SK-N-SH (cell line): ENCODE measurements at regions not wholly inside any gene's neighbourhood (a gene's known extent, or its start where the extent isn't known, plus 50 kb on each side); places are given as distances from the start of the nearest gene placed in this dataset.

Experiments
- CTCF ChIA-PET: fragments of 300-600, 350-600 bp; formaldehyde crosslinking; extraction: SDS; loops from one replicate; lab custom pipeline; 2021; lab: Yijun Ruan, JAX
- POLR2A ChIA-PET: fragments of 350-600 bp; sonication (Branson Sonifier 250); formaldehyde crosslinking; extraction: SDS; loops from one replicate; lab custom pipeline; 2020; ENCODE audit warnings: antibody characterized with exemption, inconsistent platforms; lab: Yijun Ruan, JAX
- DNase-seq: peaks from one replicate; pipeline ENCODE4 v3.0.0; 2012
- H2AFZ ChIP-seq: fragments of 200-600 bp; sonication (generic); 2 replicates; pipeline ENCODE4 v1.8.1; 2016; ENCODE audit warnings: antibody characterized with exemption, mild to moderate bottlenecking, low read depth
- H3F3A ChIP-seq: fragments of 200-600 bp; sonication (generic); replicated peaks from 2 replicates; pipeline ENCODE3; 2016; ENCODE audit warnings: antibody characterized with exemption, mild to moderate bottlenecking; ENCODE audit not compliant: insufficient read depth
- H3K27ac ChIP-seq, 2 experiments: fragments of 200-500 bp in 1 of 2; fragments of 200-600 bp in 1 of 2; sonication (Bioruptor generic) in 1 of 2; sonication (generic), shearing (Covaris generic) in 1 of 2; 2 replicates each; pipeline versions ENCODE4 v1.5.1 to v1.6.1; 2014 to 2016; ENCODE audit warnings: low read depth in 2 of 2, inconsistent platforms in 1 of 2, low read length in 1 of 2, mild to moderate bottlenecking in 1 of 2, mixed read lengths in 1 of 2
- H3K27me3 ChIP-seq: fragments of 200-600 bp; sonication (generic), shearing (Covaris generic); 2 replicates; pipeline ENCODE4 v1.6.1; 2016; ENCODE audit warnings: mixed run types; ENCODE audit not compliant: insufficient read depth
- H3K36me3 ChIP-seq, 2 experiments: fragments of 200-500 bp in 1 of 2; fragments of 200-600 bp in 1 of 2; sonication (Bioruptor generic) in 1 of 2; sonication (generic) in 1 of 2; replicated peaks in 1 of 2; 2 replicates each; pipeline versions ENCODE3 to v1.5.1; 2014 to 2016; ENCODE audit warnings: low read length in 1 of 2, mild to moderate bottlenecking in 1 of 2; ENCODE audit not compliant: insufficient read depth in 2 of 2, control insufficient read depth in 1 of 2
- H3K4me1 ChIP-seq, 2 experiments: fragments of 200-500 bp in 1 of 2; fragments of 200-600 bp in 1 of 2; sonication (Bioruptor generic) in 1 of 2; sonication (generic), shearing (Covaris generic) in 1 of 2; 2 replicates each; pipeline versions ENCODE4 v1.5.1 to v1.6.1; 2014 to 2016; ENCODE audit warnings: low read depth in 1 of 2, low read length in 1 of 2, mixed run types in 1 of 2; ENCODE audit not compliant: insufficient read depth in 2 of 2, control insufficient read depth in 1 of 2
- H3K4me2 ChIP-seq: fragments of 200-600 bp; sonication (generic), shearing (Covaris generic); 2 replicates; pipeline ENCODE4 v1.6.1; 2017; ENCODE audit warnings: mixed run types
- H3K4me3 ChIP-seq, 2 experiments: fragments of 200-500 bp in 1 of 2; fragments of 200-600 bp in 1 of 2; sonication (Bioruptor generic) in 1 of 2; sonication (generic), shearing (Covaris generic) in 1 of 2; 2 replicates each; pipeline versions ENCODE4 v1.5.1 to v1.8.1; 2014 to 2016; ENCODE audit warnings: low read depth in 2 of 2, inconsistent platforms in 1 of 2, low read length in 1 of 2, mild to moderate bottlenecking in 1 of 2, mixed read lengths in 1 of 2, moderate library complexity in 1 of 2
- H3K79me2 ChIP-seq: fragments of 200-600 bp; sonication (generic); 2 replicates; pipeline ENCODE4 v1.8.1; 2017; ENCODE audit warnings: mild to moderate bottlenecking; ENCODE audit not compliant: insufficient read depth
- H3K9ac ChIP-seq: fragments of 200-600 bp; sonication (generic); 2 replicates; pipeline ENCODE4 v1.6.1; 2017; ENCODE audit warnings: mixed run types
- H3K9me2 ChIP-seq: fragments of 200-600 bp; sonication (generic); 2 replicates; pipeline ENCODE4 v1.6.1; 2017; ENCODE audit warnings: mixed run types
- H3K9me3 ChIP-seq: fragments of 200-600 bp; sonication (generic); 2 replicates; pipeline ENCODE4 v1.6.1; 2017; ENCODE audit warnings: mixed run types, mild to moderate bottlenecking, moderate library complexity
- H4K20me1 ChIP-seq: fragments of 200-600 bp; sonication (generic); 2 replicates; pipeline ENCODE4 v1.6.1; 2017; ENCODE audit warnings: mild to moderate bottlenecking, mixed run types; ENCODE audit not compliant: insufficient read depth
- EZH2phosphoT487 ChIP-seq: fragments of 200-600 bp; sonication (generic); IDR thresholded peaks from 2 replicates; pipeline ENCODE4 v1.6.1; 2017; ENCODE audit warnings: low read depth, mixed run types, mild to moderate bottlenecking, antibody characterized with exemption, moderate library complexity, borderline replicate concordance
- FOXJ3 ChIP-seq: sonication (generic); formaldehyde crosslinking; IDR thresholded peaks from 2 replicates; pipeline ENCODE4 v1.5.1; 2020; ENCODE audit warnings: mild to moderate bottlenecking, missing genetic modification reagents
- FOXM1 ChIP-seq: IDR thresholded peaks from 2 replicates; pipeline ENCODE4 v1.4.0; 2012; ENCODE audit warnings: low read depth, mild to moderate bottlenecking
- JUND ChIP-seq: IDR thresholded peaks from 2 replicates; pipeline ENCODE4 v1.4.0; 2012
- MEF2A ChIP-seq: IDR thresholded peaks from 2 replicates; pipeline ENCODE4 v1.4.0; 2012; ENCODE audit warnings: low read depth, borderline replicate concordance
- NFIC ChIP-seq: IDR thresholded peaks from 2 replicates; pipeline ENCODE4 v1.4.0; 2012; ENCODE audit warnings: borderline replicate concordance
- RAD21 ChIP-seq: IDR thresholded peaks from 2 replicates; pipeline ENCODE4 v1.6.1; 2012; ENCODE audit warnings: mild to moderate bottlenecking, low read length
- RCOR1 ChIP-seq: fragments of 150-350 bp; IDR thresholded peaks from 2 replicates; pipeline ENCODE4 v1.6.1; 2017; ENCODE audit warnings: antibody characterized with exemption, low read length
- RFX5 ChIP-seq: IDR thresholded peaks from 2 replicates; pipeline ENCODE4 v1.6.1; 2012; ENCODE audit warnings: mild to moderate bottlenecking, improper control_type of control experiment, low read length
- RXRA ChIP-seq: IDR thresholded peaks from 2 replicates; pipeline ENCODE4 v1.4.0; 2012; ENCODE audit warnings: low read depth, mild to moderate bottlenecking, borderline replicate concordance
- SMC3 ChIP-seq: IDR thresholded peaks from 2 replicates; pipeline ENCODE4 v1.6.1; 2012; ENCODE audit warnings: low read depth, low read length, improper control_type of control experiment
- TAF1 ChIP-seq: IDR thresholded peaks from 2 replicates; pipeline ENCODE4 v1.6.1; 2012; ENCODE audit warnings: low read depth, mild to moderate bottlenecking, low read length, moderate library complexity, borderline replicate concordance
- TCF12 ChIP-seq: IDR thresholded peaks from 2 replicates; pipeline ENCODE4 v1.4.0; 2012
- TEAD4 ChIP-seq: IDR thresholded peaks from 2 replicates; pipeline ENCODE4 v1.4.0; 2012; ENCODE audit warnings: mild to moderate bottlenecking, borderline replicate concordance; ENCODE audit not compliant: insufficient read depth
- WGBS: methylation state at CpG from one replicate; pipeline ENCODE4 v1.1.6; 2017; ENCODE audit warnings: low lambda C conversion rate; 5-methylcytosine and 5-hydroxymethylcytosine counted together
- TF ChIP-seq, protein P1 (sequence below): IDR thresholded peaks from 2 replicates; pipeline ENCODE4 v1.4.0; 2012; ENCODE audit warnings: low read depth, borderline replicate concordance
- TF ChIP-seq, protein P2 (sequence below): IDR thresholded peaks from 2 replicates; pipeline ENCODE4 v1.4.0; 2012; ENCODE audit warnings: low read depth
- TF ChIP-seq, protein P3 (sequence below): IDR thresholded peaks from 2 replicates; pipeline ENCODE4 v1.6.1; 2012; ENCODE audit warnings: mild to moderate bottlenecking, low read depth, low read length, moderate library complexity
- TF ChIP-seq, protein P4 (sequence below): IDR thresholded peaks from 2 replicates; pipeline ENCODE4 v1.4.0; 2012; ENCODE audit warnings: low read depth, borderline replicate concordance

DNA sequence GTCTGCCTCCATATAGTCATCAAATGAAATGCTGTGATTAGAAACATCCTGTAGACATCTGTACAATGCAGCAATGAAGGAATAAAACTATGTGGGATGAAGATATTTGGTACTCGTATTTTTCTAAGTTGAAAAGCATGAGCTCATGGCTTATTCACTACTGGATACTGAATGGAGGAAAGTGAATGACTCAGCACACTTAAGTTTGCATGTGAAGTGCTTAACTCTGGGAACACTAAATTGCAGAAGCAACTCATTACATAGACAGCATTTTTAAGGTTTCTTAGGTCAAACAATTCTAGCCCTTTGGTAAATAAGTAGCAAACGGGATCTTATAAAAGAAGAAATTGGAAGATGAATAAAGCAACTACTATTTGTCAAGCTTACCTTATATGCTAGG is 429.0 kb upstream of the MIR17HG start:
- Histone ChIP-seq H3K36me3 (no peaks in the 10 kb centered on the region), H3F3A (no peaks in the 10 kb centered on the region), H3K79me2 (no peaks in the 10 kb centered on the region), H3K9ac (no peak overlapping the region), H3K4me3 (no peak overlapping the region), H3K9me3 (no peaks in the 10 kb centered on the region), H4K20me1 (no peaks in the 10 kb centered on the region), H3K4me2 (no peak overlapping the region), H3K9me2 (no peaks in the 10 kb centered on the region), H2AFZ (no peak overlapping the region), H3K4me1 (no peaks in the 10 kb centered on the region), H3K27me3 (no peaks in the 10 kb centered on the region), H3K27ac (no peak overlapping the region)
- WGBS = 25% methylated on average over 2 of the region's 2 CpGs
- DNase-seq = no peak
- POLR2A ChIA-PET = no interaction called here
- CTCF ChIA-PET = no interaction called here
- TF ChIP-seq TCF12 (no peak), EZH2phosphoT487 (no peak), RAD21 (no peak), SMC3 (no peak), NFIC (no peak)
- TF ChIP-seq, protein P1, sequence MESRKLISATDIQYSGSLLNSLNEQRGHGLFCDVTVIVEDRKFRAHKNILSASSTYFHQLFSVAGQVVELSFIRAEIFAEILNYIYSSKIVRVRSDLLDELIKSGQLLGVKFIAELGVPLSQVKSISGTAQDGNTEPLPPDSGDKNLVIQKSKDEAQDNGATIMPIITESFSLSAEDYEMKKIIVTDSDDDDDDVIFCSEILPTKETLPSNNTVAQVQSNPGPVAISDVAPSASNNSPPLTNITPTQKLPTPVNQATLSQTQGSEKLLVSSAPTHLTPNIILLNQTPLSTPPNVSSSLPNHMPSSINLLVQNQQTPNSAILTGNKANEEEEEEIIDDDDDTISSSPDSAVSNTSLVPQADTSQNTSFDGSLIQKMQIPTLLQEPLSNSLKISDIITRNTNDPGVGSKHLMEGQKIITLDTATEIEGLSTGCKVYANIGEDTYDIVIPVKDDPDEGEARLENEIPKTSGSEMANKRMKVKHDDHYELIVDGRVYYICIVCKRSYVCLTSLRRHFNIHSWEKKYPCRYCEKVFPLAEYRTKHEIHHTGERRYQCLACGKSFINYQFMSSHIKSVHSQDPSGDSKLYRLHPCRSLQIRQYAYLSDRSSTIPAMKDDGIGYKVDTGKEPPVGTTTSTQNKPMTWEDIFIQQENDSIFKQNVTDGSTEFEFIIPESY = no peak
- TF ChIP-seq, protein P2, sequence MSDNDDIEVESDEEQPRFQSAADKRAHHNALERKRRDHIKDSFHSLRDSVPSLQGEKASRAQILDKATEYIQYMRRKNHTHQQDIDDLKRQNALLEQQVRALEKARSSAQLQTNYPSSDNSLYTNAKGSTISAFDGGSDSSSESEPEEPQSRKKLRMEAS = no peak
- TF ChIP-seq, protein P3, sequence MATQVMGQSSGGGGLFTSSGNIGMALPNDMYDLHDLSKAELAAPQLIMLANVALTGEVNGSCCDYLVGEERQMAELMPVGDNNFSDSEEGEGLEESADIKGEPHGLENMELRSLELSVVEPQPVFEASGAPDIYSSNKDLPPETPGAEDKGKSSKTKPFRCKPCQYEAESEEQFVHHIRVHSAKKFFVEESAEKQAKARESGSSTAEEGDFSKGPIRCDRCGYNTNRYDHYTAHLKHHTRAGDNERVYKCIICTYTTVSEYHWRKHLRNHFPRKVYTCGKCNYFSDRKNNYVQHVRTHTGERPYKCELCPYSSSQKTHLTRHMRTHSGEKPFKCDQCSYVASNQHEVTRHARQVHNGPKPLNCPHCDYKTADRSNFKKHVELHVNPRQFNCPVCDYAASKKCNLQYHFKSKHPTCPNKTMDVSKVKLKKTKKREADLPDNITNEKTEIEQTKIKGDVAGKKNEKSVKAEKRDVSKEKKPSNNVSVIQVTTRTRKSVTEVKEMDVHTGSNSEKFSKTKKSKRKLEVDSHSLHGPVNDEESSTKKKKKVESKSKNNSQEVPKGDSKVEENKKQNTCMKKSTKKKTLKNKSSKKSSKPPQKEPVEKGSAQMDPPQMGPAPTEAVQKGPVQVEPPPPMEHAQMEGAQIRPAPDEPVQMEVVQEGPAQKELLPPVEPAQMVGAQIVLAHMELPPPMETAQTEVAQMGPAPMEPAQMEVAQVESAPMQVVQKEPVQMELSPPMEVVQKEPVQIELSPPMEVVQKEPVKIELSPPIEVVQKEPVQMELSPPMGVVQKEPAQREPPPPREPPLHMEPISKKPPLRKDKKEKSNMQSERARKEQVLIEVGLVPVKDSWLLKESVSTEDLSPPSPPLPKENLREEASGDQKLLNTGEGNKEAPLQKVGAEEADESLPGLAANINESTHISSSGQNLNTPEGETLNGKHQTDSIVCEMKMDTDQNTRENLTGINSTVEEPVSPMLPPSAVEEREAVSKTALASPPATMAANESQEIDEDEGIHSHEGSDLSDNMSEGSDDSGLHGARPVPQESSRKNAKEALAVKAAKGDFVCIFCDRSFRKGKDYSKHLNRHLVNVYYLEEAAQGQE = no peak

DNA sequence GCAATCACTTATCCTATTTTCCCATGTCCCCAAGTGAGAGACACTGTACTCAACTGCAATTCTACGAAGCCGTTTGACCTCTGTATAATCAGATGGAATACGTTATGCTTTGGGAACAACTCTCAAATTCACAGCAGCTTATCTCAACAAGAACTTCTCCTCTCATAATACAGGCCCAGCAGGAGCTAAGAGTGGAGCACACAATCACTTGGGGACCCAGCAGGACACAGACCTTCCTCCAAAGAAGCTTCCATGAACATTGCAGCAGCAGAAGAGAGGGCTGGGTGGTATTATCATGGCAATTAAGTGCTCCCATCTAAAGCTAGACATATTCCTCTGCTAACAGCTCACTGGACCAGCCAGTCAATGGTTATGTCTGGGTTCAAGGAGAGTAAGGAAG is 428.3 kb upstream of the MIR17HG start:
- Histone ChIP-seq H3K4me2 (no peak overlapping the region), H3K79me2 (no peaks in the 10 kb centered on the region), H3K27ac (no peak overlapping the region), H3F3A (no peaks in the 10 kb centered on the region), H3K9me3 (no peaks in the 10 kb centered on the region), H3K4me3 (no peak overlapping the region), H3K36me3 (no peaks in the 10 kb centered on the region), H3K9me2 (no peaks in the 10 kb centered on the region), H2AFZ (no peak overlapping the region), H3K9ac (no peak overlapping the region), H3K4me1 (no peaks in the 10 kb centered on the region), H4K20me1 (no peaks in the 10 kb centered on the region), H3K27me3 (no peaks in the 10 kb centered on the region)
- ChIA-PET POLR2A (no interaction called here), CTCF (interaction anchor here (0.7 kb wide), 1 partner anchor 64 kb away, joined by 3 read pairs; no protein-coding TSS in a partner anchor)
- WGBS = 53% methylated on average over 3 of the region's 3 CpGs
- no peak for DNase-seq
- TF ChIP-seq, protein P4, sequence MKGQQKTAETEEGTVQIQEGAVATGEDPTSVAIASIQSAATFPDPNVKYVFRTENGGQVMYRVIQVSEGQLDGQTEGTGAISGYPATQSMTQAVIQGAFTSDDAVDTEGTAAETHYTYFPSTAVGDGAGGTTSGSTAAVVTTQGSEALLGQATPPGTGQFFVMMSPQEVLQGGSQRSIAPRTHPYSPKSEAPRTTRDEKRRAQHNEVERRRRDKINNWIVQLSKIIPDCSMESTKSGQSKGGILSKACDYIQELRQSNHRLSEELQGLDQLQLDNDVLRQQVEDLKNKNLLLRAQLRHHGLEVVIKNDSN = no peak
- TF ChIP-seq MEF2A (no peak), JUND (no peak), TAF1 (no peak), RXRA (no peak), TCF12 (no peak), RCOR1 (no peak), TEAD4 (no peak), RAD21 (no peak), FOXJ3 (CRISPR knock-in tag) (no peak), RFX5 (no peak), FOXM1 (no peak)
- TF ChIP-seq, protein P2 = no peak
- TF ChIP-seq, protein P3 = no peak
